SK-N-SH (cell line): ENCODE measurements at regions not wholly inside any gene's neighbourhood (a gene's known extent, or its start where the extent isn't known, plus 50 kb on each side); places are given as distances from the start of the nearest gene placed in this dataset.

Experiments
- JUND ChIP-seq: IDR thresholded peaks from 2 replicates; pipeline ENCODE4 v1.4.0; 2012
- POLR2AphosphoS5 ChIP-seq: IDR thresholded peaks from 2 replicates; pipeline ENCODE4 v1.6.1; 2012; ENCODE audit warnings: low read depth, low read length
- RAD21 ChIP-seq: IDR thresholded peaks from 2 replicates; pipeline ENCODE4 v1.6.1; 2012; ENCODE audit warnings: mild to moderate bottlenecking, low read length
- TAF1 ChIP-seq: IDR thresholded peaks from 2 replicates; pipeline ENCODE4 v1.6.1; 2012; ENCODE audit warnings: low read depth, mild to moderate bottlenecking, low read length, moderate library complexity, borderline replicate concordance
- USF1 ChIP-seq: IDR thresholded peaks from 2 replicates; pipeline ENCODE4 v1.4.0; 2012; ENCODE audit warnings: low read depth, borderline replicate concordance
- TF ChIP-seq, protein P1 (sequence below): fragments of 200-600 bp; sonication (generic); IDR thresholded peaks from 2 replicates; pipeline ENCODE4 v1.6.1; 2017; ENCODE audit warnings: antibody characterized with exemption, mild to moderate bottlenecking, moderate library complexity
- TF ChIP-seq, protein P2 (sequence below): IDR thresholded peaks from 2 replicates; pipeline ENCODE4 v1.4.0; 2012; ENCODE audit warnings: low read depth

GRCh38 chr13:26923824-26924605 lies 163.4 kb upstream of the GPR12 start:
- TF ChIP-seq, protein P1, sequence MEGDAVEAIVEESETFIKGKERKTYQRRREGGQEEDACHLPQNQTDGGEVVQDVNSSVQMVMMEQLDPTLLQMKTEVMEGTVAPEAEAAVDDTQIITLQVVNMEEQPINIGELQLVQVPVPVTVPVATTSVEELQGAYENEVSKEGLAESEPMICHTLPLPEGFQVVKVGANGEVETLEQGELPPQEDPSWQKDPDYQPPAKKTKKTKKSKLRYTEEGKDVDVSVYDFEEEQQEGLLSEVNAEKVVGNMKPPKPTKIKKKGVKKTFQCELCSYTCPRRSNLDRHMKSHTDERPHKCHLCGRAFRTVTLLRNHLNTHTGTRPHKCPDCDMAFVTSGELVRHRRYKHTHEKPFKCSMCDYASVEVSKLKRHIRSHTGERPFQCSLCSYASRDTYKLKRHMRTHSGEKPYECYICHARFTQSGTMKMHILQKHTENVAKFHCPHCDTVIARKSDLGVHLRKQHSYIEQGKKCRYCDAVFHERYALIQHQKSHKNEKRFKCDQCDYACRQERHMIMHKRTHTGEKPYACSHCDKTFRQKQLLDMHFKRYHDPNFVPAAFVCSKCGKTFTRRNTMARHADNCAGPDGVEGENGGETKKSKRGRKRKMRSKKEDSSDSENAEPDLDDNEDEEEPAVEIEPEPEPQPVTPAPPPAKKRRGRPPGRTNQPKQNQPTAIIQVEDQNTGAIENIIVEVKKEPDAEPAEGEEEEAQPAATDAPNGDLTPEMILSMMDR: no peak
- no peak for TF ChIP-seq TAF1
- no peak for TF ChIP-seq RAD21
- no peak for TF ChIP-seq USF1
- TF ChIP-seq JUND: no peak
- TF ChIP-seq, protein P2, sequence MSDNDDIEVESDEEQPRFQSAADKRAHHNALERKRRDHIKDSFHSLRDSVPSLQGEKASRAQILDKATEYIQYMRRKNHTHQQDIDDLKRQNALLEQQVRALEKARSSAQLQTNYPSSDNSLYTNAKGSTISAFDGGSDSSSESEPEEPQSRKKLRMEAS: no peak
- no peak for TF ChIP-seq POLR2AphosphoS5
